Pancreas (tissue), 10 donors: ENCODE measurements at regions not wholly inside any gene's neighbourhood (a gene's known extent, or its start where the extent isn't known, plus 50 kb on each side); places are given as distances from the start of the nearest gene placed in this dataset.
"Not testable (repeated sequence)": the region's sequence is repeated elsewhere in the genome, so short reads cannot be mapped to it uniquely, and the experiment has no call there.

Experiments
- ATAC-seq, 4 donors: fragments of 200-7000 bp; cut with Tn5 transposase; one replicate each; pipeline versions ENCODE4 v1.8.0 to v1.9.1; 2020; ENCODE audit warnings: mild to moderate bottlenecking in 4 of 4, moderate library complexity in 4 of 4
- DNase-seq, 6 donors: peaks; one replicate each; pipeline ENCODE4 v3.0.0-alpha.2; 2020
- FAIRE-seq: peaks from 2 replicates; lab custom pipeline; 2012; peaks lifted over from hg19 to GRCh38; lab: Jason Lieb, UNC
- H3K27ac ChIP-seq, 4 donors: fragments of 200-600 bp; sonication (generic); 1 replicate in 3 of 4; 2 replicates in 1 of 4; pipeline versions ENCODE4 v1.5.0 to v1.8.0; 2020
- H3K27me3 ChIP-seq, 4 donors: fragments of 200-600 bp; one replicate each; pipeline ENCODE4 v1.8.0; 2021
- H3K36me3 ChIP-seq, 3 donors: fragments of 200-600 bp; sonication (generic) in 1 of 3; one replicate each; pipeline versions ENCODE4 v1.5.0 to v1.8.0; 2020 to 2021
- H3K4me1 ChIP-seq, 3 donors: fragments of 200-600 bp; one replicate each; pipeline ENCODE4 v1.8.0; 2021
- H3K4me3 ChIP-seq, 4 donors: fragments of 200-600 bp; sonication (generic) in 2 of 4; one replicate each; pipeline versions ENCODE4 v1.5.0 to v1.8.0; 2020 to 2021
- H3K9me3 ChIP-seq, 4 donors: fragments of 200-600 bp; one replicate each; pipeline ENCODE4 v1.8.0; 2021
- WGBS, 2 donors: extraction: QIAGEN DNeasy Blood & Tissue Kit; methylation state at CpG; one replicate each; pipeline ENCODE4 v1.1.7; 2013; 5-methylcytosine and 5-hydroxymethylcytosine counted together
- intact Hi-C, 3 donors: fragments of 100-400 bp; cut with DNase I; formaldehyde crosslinking; loops; one replicate each; pipeline versions ENCODE4 v1.11.1 to v1.14.2; 2022
- TF ChIP-seq, protein P1 (sequence below), 4 donors: fragments of 200-600 bp; sonication (generic) in 3 of 4; IDR thresholded peaks; one replicate each; pipeline versions ENCODE4 v1.5.0 to v1.8.0; 2021; ENCODE audit warnings: antibody characterized with exemption in 4 of 4
- donor health status: healthy with polysubstance abuse.
- donor health status: DM: no; HTN: no; CAD: no; lungs with moderate emphysema.
- donor health status: DM: no; HTN: no; CAD: no.
- donor health status: control.
- donor health status: control.
- donor health status: Bipolar disorder and iron deficiency.
- donor health status: DM: yes; HTN: yes; CAD: no.
- donor health status: DM: no; HTN: no; CAD: no.
- donor health status: DM: no; HTN: no; CAD: no.
- donor health status: DM: yes; HTN: yes; CAD: no.

DNA sequence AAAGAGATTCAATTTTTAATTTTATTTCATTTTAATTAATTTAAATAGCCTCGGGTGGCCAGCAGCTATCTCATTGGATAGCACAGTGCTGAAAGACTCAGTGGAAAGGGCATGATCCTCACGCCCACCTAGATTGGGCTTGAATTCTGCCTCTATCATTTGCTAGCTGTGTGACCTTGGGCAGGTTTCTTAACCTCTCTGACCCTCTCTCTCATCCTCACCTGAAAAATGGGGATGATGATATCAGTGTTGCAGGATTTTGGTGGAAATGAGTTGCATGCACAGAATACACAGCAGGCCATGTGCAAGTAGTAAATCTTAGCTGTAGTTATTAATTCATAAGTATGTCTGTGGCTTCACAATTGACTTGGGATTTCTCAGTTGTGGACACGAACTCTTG lies 272.4 kb upstream of the XYLT1 start:
- WGBS, 2 donors: 39 to 53% methylated on average over 3 of the region's 3 CpGs
- FAIRE-seq (no peak), DNase-seq (no peak), ATAC-seq (no peak)
- H3K4me3 ChIP-seq: no peak overlapping the region
- H3K27me3 ChIP-seq: peaks cover 0 to 4% (median 0%) of the 10 kb centered on the region in 4 donors
- H3K9me3 ChIP-seq: no peaks in the 10 kb centered on the region
- no peak overlapping the region for H3K27ac ChIP-seq
- H3K4me1 ChIP-seq: no peaks in the 10 kb centered on the region
- H3K36me3 ChIP-seq: no peaks in the 10 kb centered on the region
- intact Hi-C loops: no loop called here
- TF ChIP-seq, protein P1, sequence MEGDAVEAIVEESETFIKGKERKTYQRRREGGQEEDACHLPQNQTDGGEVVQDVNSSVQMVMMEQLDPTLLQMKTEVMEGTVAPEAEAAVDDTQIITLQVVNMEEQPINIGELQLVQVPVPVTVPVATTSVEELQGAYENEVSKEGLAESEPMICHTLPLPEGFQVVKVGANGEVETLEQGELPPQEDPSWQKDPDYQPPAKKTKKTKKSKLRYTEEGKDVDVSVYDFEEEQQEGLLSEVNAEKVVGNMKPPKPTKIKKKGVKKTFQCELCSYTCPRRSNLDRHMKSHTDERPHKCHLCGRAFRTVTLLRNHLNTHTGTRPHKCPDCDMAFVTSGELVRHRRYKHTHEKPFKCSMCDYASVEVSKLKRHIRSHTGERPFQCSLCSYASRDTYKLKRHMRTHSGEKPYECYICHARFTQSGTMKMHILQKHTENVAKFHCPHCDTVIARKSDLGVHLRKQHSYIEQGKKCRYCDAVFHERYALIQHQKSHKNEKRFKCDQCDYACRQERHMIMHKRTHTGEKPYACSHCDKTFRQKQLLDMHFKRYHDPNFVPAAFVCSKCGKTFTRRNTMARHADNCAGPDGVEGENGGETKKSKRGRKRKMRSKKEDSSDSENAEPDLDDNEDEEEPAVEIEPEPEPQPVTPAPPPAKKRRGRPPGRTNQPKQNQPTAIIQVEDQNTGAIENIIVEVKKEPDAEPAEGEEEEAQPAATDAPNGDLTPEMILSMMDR (IDR thresholded peaks at IDR 0.05): no peak

DNA sequence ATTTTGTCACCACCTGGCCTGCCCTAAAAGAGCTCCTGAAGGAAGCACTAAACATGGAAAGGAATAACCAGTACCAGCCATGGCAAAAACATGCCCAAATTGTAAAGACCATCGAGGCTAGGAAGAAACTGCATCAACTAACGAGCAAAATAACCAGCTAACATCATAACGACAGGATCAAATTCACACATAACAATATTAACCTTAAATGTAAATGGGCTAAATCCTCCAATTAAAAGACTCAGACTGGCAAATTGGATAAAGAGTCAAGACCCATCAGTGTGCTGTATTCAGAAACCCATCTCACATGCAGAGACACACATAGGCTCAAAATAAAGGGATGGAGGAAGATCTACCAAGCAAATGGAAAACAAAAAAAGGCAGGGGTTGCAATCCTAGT lies 264.3 kb upstream of the XYLT1 start:
- ATAC-seq, H3K27ac ChIP-seq, FAIRE-seq, intact Hi-C loops, H3K4me1 ChIP-seq, H3K27me3 ChIP-seq, H3K9me3 ChIP-seq, DNase-seq, H3K36me3 ChIP-seq, H3K4me3 ChIP-seq: not testable (repeated sequence)
- WGBS, 2 donors: 54 to 67% methylated on average over 3 of the region's 3 CpGs

DNA sequence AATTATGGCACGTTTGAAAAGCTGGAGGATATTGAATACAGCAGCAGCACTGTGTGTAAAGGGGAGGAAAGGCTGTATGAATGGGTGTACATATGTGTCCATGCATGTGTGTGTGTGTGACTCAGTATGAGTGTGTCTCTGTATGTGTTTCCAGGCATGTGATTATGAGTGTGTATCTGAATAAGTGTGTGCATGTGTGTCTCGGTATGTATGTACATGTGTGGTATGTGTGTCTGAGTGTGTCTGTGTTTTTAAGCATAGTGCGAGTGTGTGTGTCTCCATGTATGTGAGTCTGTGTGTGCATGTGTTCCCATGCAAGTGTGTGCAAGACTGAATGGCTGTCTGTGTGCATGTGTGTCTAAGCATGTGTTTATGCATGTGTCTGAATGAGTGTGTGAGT lies 259.1 kb upstream of the XYLT1 start:
- ATAC-seq: no peak
- Histone ChIP-seq H3K36me3 (no peaks in the 10 kb centered on the region), H3K27me3 (no peaks in the 10 kb centered on the region), H3K9me3 (no peaks in the 10 kb centered on the region), H3K4me1 (no peaks in the 10 kb centered on the region), H3K4me3 (no peak overlapping the region), H3K27ac (no peak overlapping the region)
- intact Hi-C loops: no loop called here
- DNase-seq: no peak
- TF ChIP-seq, protein P1 (IDR thresholded peaks at IDR 0.05): no peak
- 52 to 66% methylated on average over 3 of the region's 3 CpGs for WGBS, 2 donors
- no peak for FAIRE-seq

DNA sequence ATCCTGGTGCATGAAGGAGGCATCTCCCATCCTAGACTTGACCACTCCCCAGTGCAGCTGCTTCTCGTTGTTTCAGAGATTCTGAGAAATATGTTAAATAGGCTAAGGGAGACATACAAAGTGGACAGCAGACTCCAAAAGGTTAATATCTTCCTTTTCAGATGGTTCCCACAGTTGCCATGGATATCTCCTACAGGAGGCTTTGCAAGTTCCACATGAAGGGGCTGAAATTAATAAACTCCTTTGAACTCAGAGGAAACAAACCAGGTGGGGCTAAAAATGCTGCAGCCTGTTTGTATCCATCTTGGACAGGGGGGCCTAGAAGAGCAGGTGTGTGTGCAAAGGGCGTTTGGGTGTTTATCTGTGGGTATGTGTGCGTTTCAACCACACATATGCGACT lies 257.4 kb upstream of the XYLT1 start:
- Histone ChIP-seq H3K27ac (no peak overlapping the region), H3K4me3 (no peak overlapping the region), H3K4me1 (no peaks in the 10 kb centered on the region), H3K27me3 (no peaks in the 10 kb centered on the region), H3K9me3 (no peaks in the 10 kb centered on the region), H3K36me3 (no peaks in the 10 kb centered on the region)
- TF ChIP-seq, protein P1 (IDR thresholded peaks at IDR 0.05): no peak
- FAIRE-seq (no peak), DNase-seq (no peak), ATAC-seq (no peak)
- WGBS, 2 donors: 30 to 36% methylated on average over 4 of the region's 4 CpGs
- intact Hi-C loops: no loop called here

DNA sequence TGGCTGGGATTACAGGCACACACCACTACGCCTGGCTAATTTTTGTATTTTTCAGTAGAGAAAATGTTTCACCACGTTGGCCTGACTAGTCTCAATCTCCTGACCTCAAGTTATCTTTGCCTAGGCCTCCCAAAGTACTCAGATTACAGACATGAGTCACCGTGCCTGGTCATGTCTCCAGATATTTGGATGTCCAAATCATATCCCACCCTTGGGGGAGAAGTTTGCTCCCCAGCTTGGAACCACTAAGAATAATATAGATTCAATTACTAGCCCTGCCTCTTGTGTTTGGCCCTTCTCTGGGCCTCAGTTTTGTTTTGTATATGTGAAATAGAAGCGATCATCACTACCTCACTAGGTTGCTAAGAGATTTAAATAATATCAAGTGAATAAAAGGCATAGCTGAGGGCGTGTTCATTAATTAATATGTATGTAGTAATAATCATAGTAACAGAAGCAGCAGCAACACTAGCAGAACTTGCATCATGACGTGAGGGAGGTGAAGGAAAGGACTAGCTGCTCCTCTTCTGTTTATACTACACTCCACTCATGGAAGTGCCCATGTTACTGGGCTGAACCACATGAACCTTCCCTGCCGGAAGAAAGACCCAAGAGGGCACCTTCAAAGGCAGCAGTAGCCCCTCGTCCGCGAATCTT lies 253.6 kb upstream of the XYLT1 start:
- no peaks in the 10 kb centered on the region for H3K27me3 ChIP-seq
- FAIRE-seq (no peak), ATAC-seq (no peak), DNase-seq (no peak)
- intact Hi-C loops: no loop called here
- WGBS, 2 donors: 54 to 68% methylated on average over 10 of the region's 10 CpGs
- no peaks in the 10 kb centered on the region for H3K9me3 ChIP-seq
- TF ChIP-seq, protein P1 (IDR thresholded peaks at IDR 0.05): no peak
- H3K36me3 ChIP-seq: no peaks in the 10 kb centered on the region
- H3K27ac ChIP-seq: no peak overlapping the region
- no peak overlapping the region for H3K4me3 ChIP-seq
- no peaks in the 10 kb centered on the region for H3K4me1 ChIP-seq
